ENCODE measurements at regions not wholly inside any gene's neighbourhood (a gene's known extent, or its start where the extent isn't known, plus 50 kb on each side); places are given as distances from the start of the nearest gene placed in this dataset.

DNA sequence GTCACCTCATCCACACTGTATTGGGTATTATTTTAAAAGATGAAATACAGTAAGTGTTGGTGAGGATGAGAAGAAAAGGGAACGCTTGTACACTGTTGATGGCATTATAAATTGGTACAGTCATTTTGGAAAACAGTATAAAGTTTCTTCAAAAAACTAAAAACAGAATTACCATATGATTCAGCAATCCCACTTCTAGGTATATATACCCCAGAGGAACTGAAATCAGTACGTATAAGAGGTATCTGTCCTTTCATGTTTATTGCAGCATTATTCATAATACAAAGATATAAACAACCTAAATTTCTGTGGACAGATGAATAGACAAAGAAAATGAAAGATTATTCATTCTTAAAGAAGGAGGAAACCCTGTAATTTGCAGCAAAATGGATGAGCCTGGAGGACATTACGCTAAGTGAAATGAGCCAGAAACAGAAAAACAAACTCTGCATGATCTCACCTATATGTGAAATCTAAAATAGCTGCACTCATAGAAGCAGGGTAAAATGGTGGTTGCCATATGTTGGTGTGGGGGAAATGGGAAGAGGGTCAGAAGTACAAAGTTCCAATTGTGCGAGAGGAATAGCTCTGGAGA lies 191.6 kb downstream of the TRIM36 start:
- H3K9me3 ChIP-seq (ENCODE audit: control insufficient read depth in 2 of 2, insufficient read depth in 1 of 2, low read length in 1 of 2) = no peaks in the 10 kb centered on the region
- no peaks in the 10 kb centered on the region for H3K4me1 ChIP-seq (ENCODE audit: control insufficient read depth in 2 of 2, insufficient read depth in 2 of 2, low read length in 2 of 2)
- no peaks in the 10 kb centered on the region for H3K36me3 ChIP-seq (ENCODE audit: control insufficient read depth in 2 of 2, insufficient read depth in 2 of 2, low read length in 1 of 2)
- WGBS = 94% methylated on average over 4 of the region's 4 CpGs
- no peak overlapping the region for H3K27ac ChIP-seq (ENCODE audit: low read depth in 1 of 2, low read length in 1 of 2)
- DNase-seq (ENCODE audit: low read depth in 6 of 9, low spot score in 9 of 9) = no peak
- no peak overlapping the region for H3K4me3 ChIP-seq (ENCODE audit: low read length in 2 of 2)
- H3K27me3 ChIP-seq (ENCODE audit: control insufficient read depth in 2 of 2, insufficient read depth in 1 of 2, low read length in 1 of 2) = no peaks in the 10 kb centered on the region

DNA sequence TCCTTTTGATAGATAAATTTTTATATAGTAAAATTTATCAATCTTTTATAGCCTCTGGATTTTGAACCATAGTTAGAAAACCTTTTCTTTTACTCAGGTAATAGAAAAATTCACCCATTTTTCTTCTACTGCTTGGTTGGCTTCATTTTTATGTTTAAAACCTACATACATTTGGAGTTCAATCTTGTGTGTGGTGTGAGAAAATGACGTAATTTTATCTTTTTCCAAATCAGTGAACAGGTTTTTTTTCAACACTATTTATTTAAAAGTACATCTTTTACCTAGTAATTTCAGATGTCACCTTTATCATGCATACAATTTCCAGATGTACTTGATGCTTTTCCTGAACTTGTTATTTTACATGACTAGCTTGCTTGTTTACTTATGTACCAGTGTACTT lies 200.2 kb downstream of the TRIM36 start:
- WGBS = 84% methylated on average over 1 of the region's 1 CpG

DNA sequence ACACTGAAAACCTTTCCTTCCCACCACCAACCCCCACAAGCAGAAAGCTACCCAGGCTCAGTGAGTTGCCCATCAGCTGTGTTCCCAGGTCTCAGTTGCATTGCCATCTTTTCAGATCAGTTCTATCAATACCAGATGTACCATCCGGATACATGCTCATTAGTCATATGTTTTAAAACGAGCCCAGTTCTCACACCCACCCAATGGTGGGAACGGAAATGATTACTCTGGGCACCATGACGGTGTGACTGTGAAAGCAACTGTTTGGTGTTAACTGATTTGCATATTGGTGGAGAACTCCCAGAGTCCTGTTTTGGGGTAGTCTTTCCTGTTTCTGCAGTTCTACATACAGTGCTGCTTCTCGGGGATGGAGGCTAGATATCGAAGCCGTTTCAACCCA lies 212.3 kb downstream of the TRIM36 start:
- Histone ChIP-seq H3K4me1 (ENCODE audit: control insufficient read depth in 2 of 2, insufficient read depth in 2 of 2, low read length in 2 of 2) (no peaks in the 10 kb centered on the region), H3K4me3 (ENCODE audit: low read length in 2 of 2) (no peak overlapping the region), H3K27ac (ENCODE audit: low read depth in 1 of 2, low read length in 1 of 2) (no peak overlapping the region), H3K9me3 (ENCODE audit: control insufficient read depth in 2 of 2, insufficient read depth in 1 of 2, low read length in 1 of 2) (peaks cover 0 to 5% of the 10 kb centered on the region in 2 donors), H3K36me3 (ENCODE audit: control insufficient read depth in 2 of 2, insufficient read depth in 2 of 2, low read length in 1 of 2) (no peaks in the 10 kb centered on the region), H3K27me3 (ENCODE audit: control insufficient read depth in 2 of 2, insufficient read depth in 1 of 2, low read length in 1 of 2) (no peaks in the 10 kb centered on the region)
- no peak for DNase-seq (ENCODE audit: low read depth in 6 of 9, low spot score in 9 of 9)
- 89% methylated on average over 7 of the region's 7 CpGs for WGBS

More for the DNA sequence above, 200.2 kb downstream of the TRIM36 start:
- DNase-seq (ENCODE audit: low read depth in 6 of 9, low spot score in 9 of 9) = no peak
- Histone ChIP-seq H3K4me3 (ENCODE audit: low read length in 2 of 2) (no peak overlapping the region), H3K36me3 (ENCODE audit: control insufficient read depth in 2 of 2, insufficient read depth in 2 of 2, low read length in 1 of 2) (no peaks in the 10 kb centered on the region), H3K27me3 (ENCODE audit: control insufficient read depth in 2 of 2, insufficient read depth in 1 of 2, low read length in 1 of 2) (no peaks in the 10 kb centered on the region), H3K4me1 (ENCODE audit: control insufficient read depth in 2 of 2, insufficient read depth in 2 of 2, low read length in 2 of 2) (no peaks in the 10 kb centered on the region), H3K9me3 (ENCODE audit: control insufficient read depth in 2 of 2, insufficient read depth in 1 of 2, low read length in 1 of 2) (no peaks in the 10 kb centered on the region), H3K27ac (ENCODE audit: low read depth in 1 of 2, low read length in 1 of 2) (no peak overlapping the region)

DNA sequence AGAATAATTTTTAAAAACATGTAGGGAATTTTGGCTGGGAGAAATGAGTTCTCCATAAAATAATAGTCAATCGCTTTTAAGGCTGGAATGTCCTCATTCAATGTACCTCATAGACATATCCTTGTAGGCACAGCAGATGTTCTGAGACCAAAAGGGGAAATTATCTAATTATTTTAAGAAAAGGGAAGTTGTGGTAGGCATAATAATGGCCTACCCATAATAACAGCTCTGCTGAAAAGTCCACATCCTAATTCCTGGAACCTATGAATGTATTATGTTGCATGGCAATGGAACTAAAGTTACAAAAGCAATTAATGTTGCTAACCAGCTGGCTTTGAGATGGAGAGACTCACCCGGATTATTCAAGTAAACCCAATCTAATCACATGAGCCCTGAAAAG lies 216.1 kb downstream of the TRIM36 start:
- no peak for DNase-seq (ENCODE audit: low read depth in 6 of 9, low spot score in 9 of 9)
- Histone ChIP-seq H3K9me3 (ENCODE audit: control insufficient read depth in 2 of 2, insufficient read depth in 1 of 2, low read length in 1 of 2) (no peaks in the 10 kb centered on the region), H3K36me3 (ENCODE audit: control insufficient read depth in 2 of 2, insufficient read depth in 2 of 2, low read length in 1 of 2) (no peaks in the 10 kb centered on the region), H3K4me3 (ENCODE audit: low read length in 2 of 2) (no peak overlapping the region), H3K4me1 (ENCODE audit: control insufficient read depth in 2 of 2, insufficient read depth in 2 of 2, low read length in 2 of 2) (no peaks in the 10 kb centered on the region), H3K27ac (ENCODE audit: low read depth in 1 of 2, low read length in 1 of 2) (no peak overlapping the region), H3K27me3 (ENCODE audit: control insufficient read depth in 2 of 2, insufficient read depth in 1 of 2, low read length in 1 of 2) (no peaks in the 10 kb centered on the region)
- 64% methylated on average over 2 of the region's 2 CpGs for WGBS

DNA sequence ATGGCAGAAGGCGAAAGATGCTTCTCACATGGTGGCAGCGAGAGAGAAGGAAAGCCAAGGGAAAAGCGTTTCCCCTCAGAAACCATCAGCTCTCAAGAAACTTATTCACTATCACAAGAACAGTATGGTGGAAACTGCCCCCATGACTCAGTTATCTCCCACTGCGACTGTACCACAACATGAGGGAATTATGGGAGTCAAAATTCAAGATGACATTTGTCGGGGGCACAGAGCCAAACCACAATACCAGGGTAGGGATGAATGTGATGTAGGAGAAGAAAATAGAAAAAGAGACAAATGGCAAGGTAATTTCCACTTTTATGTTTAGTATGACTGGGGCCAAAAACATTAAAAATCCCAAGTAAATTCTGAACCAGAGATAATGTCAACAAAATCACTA lies 216.8 kb downstream of the TRIM36 start:
- 88% methylated on average over 5 of the region's 5 CpGs for WGBS
- H3K27ac ChIP-seq (ENCODE audit: low read depth in 1 of 2, low read length in 1 of 2) = no peak overlapping the region
- no peaks in the 10 kb centered on the region for H3K27me3 ChIP-seq (ENCODE audit: control insufficient read depth in 2 of 2, insufficient read depth in 1 of 2, low read length in 1 of 2)

DNA sequence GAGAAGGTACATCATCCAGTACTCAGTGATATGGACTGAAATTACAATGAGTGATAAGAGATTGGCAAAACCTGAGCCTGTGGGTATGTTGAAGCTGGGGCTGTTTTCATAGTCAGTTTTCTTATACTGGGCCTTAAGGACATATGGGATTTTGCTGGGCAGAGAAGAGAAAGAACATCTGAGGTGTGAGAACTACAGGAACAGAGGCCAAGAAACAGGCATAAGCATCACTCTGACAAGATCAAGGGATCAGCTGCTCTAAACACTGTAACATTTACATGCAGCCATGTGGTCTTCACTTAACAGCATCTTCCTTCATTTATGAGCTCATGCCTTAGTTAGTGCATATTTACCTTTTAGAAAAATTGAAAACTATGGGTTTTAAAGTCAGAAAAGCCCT lies 220.0 kb downstream of the TRIM36 start:
- Histone ChIP-seq H3K36me3 (ENCODE audit: control insufficient read depth in 2 of 2, insufficient read depth in 2 of 2, low read length in 1 of 2) (no peaks in the 10 kb centered on the region), H3K4me3 (ENCODE audit: low read length in 2 of 2) (no peak overlapping the region), H3K27me3 (ENCODE audit: control insufficient read depth in 2 of 2, insufficient read depth in 1 of 2, low read length in 1 of 2) (no peaks in the 10 kb centered on the region), H3K4me1 (ENCODE audit: control insufficient read depth in 2 of 2, insufficient read depth in 2 of 2, low read length in 2 of 2) (no peaks in the 10 kb centered on the region), H3K9me3 (ENCODE audit: control insufficient read depth in 2 of 2, insufficient read depth in 1 of 2, low read length in 1 of 2) (no peaks in the 10 kb centered on the region), H3K27ac (ENCODE audit: low read depth in 1 of 2, low read length in 1 of 2) (no peak overlapping the region)
- DNase-seq (ENCODE audit: low read depth in 6 of 9, low spot score in 9 of 9) = no peak

More for the DNA sequence above, 216.8 kb downstream of the TRIM36 start:
- no peaks in the 10 kb centered on the region for H3K9me3 ChIP-seq (ENCODE audit: control insufficient read depth in 2 of 2, insufficient read depth in 1 of 2, low read length in 1 of 2)
- H3K4me3 ChIP-seq (ENCODE audit: low read length in 2 of 2) = no peak overlapping the region
- H3K4me1 ChIP-seq (ENCODE audit: control insufficient read depth in 2 of 2, insufficient read depth in 2 of 2, low read length in 2 of 2) = no peaks in the 10 kb centered on the region
- H3K36me3 ChIP-seq (ENCODE audit: control insufficient read depth in 2 of 2, insufficient read depth in 2 of 2, low read length in 1 of 2) = no peaks in the 10 kb centered on the region
- DNase-seq (ENCODE audit: low read depth in 6 of 9, low spot score in 9 of 9) = no peak

DNA sequence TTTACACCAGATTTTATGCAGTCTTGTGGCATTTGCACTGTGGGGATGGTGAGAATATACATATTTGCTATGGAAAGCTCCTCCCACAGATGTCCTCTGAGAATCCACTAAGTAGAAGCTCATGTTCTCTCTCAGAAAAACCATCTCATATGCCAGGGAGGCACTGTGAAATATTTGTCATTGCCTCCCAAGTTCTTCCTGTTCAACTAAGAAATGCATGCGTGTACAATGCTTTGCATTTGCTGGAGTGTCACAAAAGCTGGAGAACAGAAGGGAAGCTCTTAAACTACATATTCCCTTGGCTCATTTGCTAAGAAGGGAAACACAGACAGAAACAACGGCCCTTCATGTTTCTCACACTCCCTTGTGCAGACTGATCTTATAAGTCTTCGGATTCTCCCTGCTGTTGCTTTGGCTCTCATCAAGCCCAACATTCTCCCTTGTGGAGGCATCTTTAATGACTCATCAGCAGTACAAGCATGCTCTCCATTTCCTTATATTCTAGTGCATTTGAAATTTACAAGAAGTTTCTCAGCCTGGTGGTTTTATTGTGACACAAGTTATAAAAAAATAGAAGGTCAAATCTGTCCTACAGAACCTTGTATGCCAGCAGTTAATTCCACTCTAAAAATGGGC lies 220.6 kb downstream of the TRIM36 start:
- H3K27me3 ChIP-seq (ENCODE audit: control insufficient read depth in 2 of 2, insufficient read depth in 1 of 2, low read length in 1 of 2) = no peaks in the 10 kb centered on the region
- no peaks in the 10 kb centered on the region for H3K4me1 ChIP-seq (ENCODE audit: control insufficient read depth in 2 of 2, insufficient read depth in 2 of 2, low read length in 2 of 2)
- H3K27ac ChIP-seq (ENCODE audit: low read depth in 1 of 2, low read length in 1 of 2) = no peak overlapping the region
- H3K36me3 ChIP-seq (ENCODE audit: control insufficient read depth in 2 of 2, insufficient read depth in 2 of 2, low read length in 1 of 2) = no peaks in the 10 kb centered on the region
- DNase-seq (ENCODE audit: low read depth in 6 of 9, low spot score in 9 of 9) = no peak
- no peak overlapping the region for H3K4me3 ChIP-seq (ENCODE audit: low read length in 2 of 2)
- WGBS = 90% methylated on average over 3 of the region's 3 CpGs
- no peaks in the 10 kb centered on the region for H3K9me3 ChIP-seq (ENCODE audit: control insufficient read depth in 2 of 2, insufficient read depth in 1 of 2, low read length in 1 of 2)

DNA sequence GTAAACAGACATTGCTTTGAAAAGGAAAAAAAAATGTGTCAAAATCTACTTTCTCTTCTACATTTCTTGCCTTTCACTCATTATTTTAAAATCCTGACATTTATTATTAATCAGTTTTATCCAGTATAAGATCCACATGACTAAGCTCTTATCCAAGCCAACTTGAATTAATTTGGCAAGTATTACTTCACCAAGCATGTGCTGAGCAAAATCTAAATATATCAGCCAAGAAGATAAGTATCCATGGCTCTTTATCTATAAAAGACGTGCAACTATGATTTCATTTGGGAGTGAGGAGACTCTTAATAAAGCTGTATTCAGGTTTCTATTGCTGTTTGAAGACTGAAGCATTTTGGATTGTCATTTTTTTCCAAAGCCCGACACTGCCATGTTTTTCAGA lies 221.3 kb downstream of the TRIM36 start:
- Histone ChIP-seq H3K36me3 (ENCODE audit: control insufficient read depth in 2 of 2, insufficient read depth in 2 of 2, low read length in 1 of 2) (no peaks in the 10 kb centered on the region), H3K27ac (ENCODE audit: low read depth in 1 of 2, low read length in 1 of 2) (no peak overlapping the region), H3K4me1 (ENCODE audit: control insufficient read depth in 2 of 2, insufficient read depth in 2 of 2, low read length in 2 of 2) (no peaks in the 10 kb centered on the region), H3K4me3 (ENCODE audit: low read length in 2 of 2) (no peak overlapping the region), H3K9me3 (ENCODE audit: control insufficient read depth in 2 of 2, insufficient read depth in 1 of 2, low read length in 1 of 2) (peaks cover 0 to 3% of the 10 kb centered on the region in 2 donors), H3K27me3 (ENCODE audit: control insufficient read depth in 2 of 2, insufficient read depth in 1 of 2, low read length in 1 of 2) (no peaks in the 10 kb centered on the region)
- DNase-seq (ENCODE audit: low read depth in 6 of 9, low spot score in 9 of 9) = no peak
- WGBS = 89% methylated on average over 2 of the region's 2 CpGs

DNA sequence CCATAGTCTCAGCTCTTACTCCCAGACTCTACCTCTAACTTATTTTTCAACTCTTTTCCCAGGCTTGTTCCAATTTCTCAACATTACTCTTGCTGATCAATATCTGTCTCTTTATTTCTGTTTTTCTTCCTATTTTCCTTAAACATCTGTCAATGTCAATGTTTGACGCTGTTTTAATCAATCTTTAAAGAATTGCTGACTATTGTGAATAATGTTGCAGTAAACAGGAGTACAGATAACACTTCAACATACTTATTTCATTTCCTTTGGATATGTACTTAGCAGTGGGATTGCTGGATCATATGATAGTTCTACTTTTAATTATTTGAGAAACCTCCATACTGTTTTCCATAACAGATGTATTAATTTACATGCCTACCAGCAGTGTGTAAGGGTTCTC lies 229.0 kb downstream of the TRIM36 start:
- WGBS = 75% methylated on average over 1 of the region's 1 CpG
- H3K9me3 ChIP-seq (ENCODE audit: control insufficient read depth in 2 of 2, insufficient read depth in 1 of 2, low read length in 1 of 2) = peaks cover 0 to 10% of the 10 kb centered on the region in 2 donors

More for the DNA sequence above, 229.0 kb downstream of the TRIM36 start:
- DNase-seq (ENCODE audit: low read depth in 6 of 9, low spot score in 9 of 9) = no peak
- Histone ChIP-seq H3K36me3 (ENCODE audit: control insufficient read depth in 2 of 2, insufficient read depth in 2 of 2, low read length in 1 of 2) (no peaks in the 10 kb centered on the region), H3K27ac (ENCODE audit: low read depth in 1 of 2, low read length in 1 of 2) (no peak overlapping the region), H3K4me3 (ENCODE audit: low read length in 2 of 2) (no peak overlapping the region), H3K4me1 (ENCODE audit: control insufficient read depth in 2 of 2, insufficient read depth in 2 of 2, low read length in 2 of 2) (no peaks in the 10 kb centered on the region), H3K27me3 (ENCODE audit: control insufficient read depth in 2 of 2, insufficient read depth in 1 of 2, low read length in 1 of 2) (no peaks in the 10 kb centered on the region)

Measured in thymus (tissue), 11 donors.